Ovary (tissue), 7 donors: ENCODE measurements at regions not wholly inside any gene's neighbourhood (a gene's known extent, or its start where the extent isn't known, plus 50 kb on each side); places are given as distances from the start of the nearest gene placed in this dataset.

ENCODE experiments used
- DNase-seq, 5 donors: peaks; one replicate each; pipeline ENCODE4 v3.0.0-alpha.2; 2019 to 2020
- H3K27ac ChIP-seq, 2 donors: fragments of 200-600 bp; one replicate each; pipeline versions ENCODE4 v1.5.1 to v1.8.0; 2019 to 2022
- H3K27me3 ChIP-seq: fragments of 200-600 bp; one replicate; pipeline ENCODE4 v1.8.0; 2022
- H3K36me3 ChIP-seq: fragments of 200-600 bp; sonication (generic); one replicate; pipeline ENCODE4 v1.5.1; 2019
- H3K4me1 ChIP-seq: one replicate; pipeline ENCODE4 v1.8.1; 2013; ENCODE audit warnings: mild to moderate bottlenecking, moderate library complexity; ENCODE audit not compliant: insufficient read depth
- H3K4me3 ChIP-seq: fragments of 200-600 bp; sonication (generic); one replicate; pipeline ENCODE4 v1.5.1; 2017
- H3K9me3 ChIP-seq, 2 donors: fragments of 200-600 bp in 1 of 2; sonication (generic) in 1 of 2; one replicate each; pipeline versions ENCODE4 v1.5.1 to v1.8.1; 2013 to 2019; ENCODE audit warnings: mild to moderate bottlenecking in 1 of 2, moderate library complexity in 1 of 2
- CTCF ChIP-seq, 3 donors: fragments of 450-650 bp in 2 of 3; fragments of 200-600 bp in 1 of 3; IDR thresholded peaks; one replicate each; pipeline versions ENCODE4 v1.5.1 to v1.8.0; 2016 to 2022; ENCODE audit warnings: antibody characterized with exemption in 3 of 3, mild to moderate bottlenecking in 1 of 3
- EP300 ChIP-seq: sonication (generic); formaldehyde crosslinking; IDR thresholded peaks from one replicate; pipeline ENCODE4 v1.6.1; 2017; ENCODE audit warnings: antibody characterized with exemption
- POLR2A ChIP-seq: fragments of 450-650 bp; IDR thresholded peaks from one replicate; pipeline ENCODE4 v1.6.1; 2017; ENCODE audit warnings: antibody characterized with exemption, mild to moderate bottlenecking, moderate library complexity
- WGBS, 3 donors: extraction: QIAGEN DNeasy Blood & Tissue Kit in 1 of 3; methylation state at CpG; one replicate each; pipeline versions ENCODE4 v1.1.5 to v1.1.7; 2013 to 2017; 5-methylcytosine and 5-hydroxymethylcytosine counted together
- intact Hi-C, 4 donors: fragments of 100-400 bp; cut with DNase I; formaldehyde crosslinking; loops; one replicate each; pipeline versions ENCODE4 v1.11.0 to v1.15.1; 2022 to 2023
- donor health status: DM: no; HTN: no; CAD: no; lungs with moderate emphysema.
- donor health status: DM: no; HTN: no; CAD: no.
- donor health status: Bipolar disorder and iron deficiency.
- donor health status: DM: no; HTN: no; CAD: no.
- donor health status: DM: yes; HTN: yes; CAD: no.

DNA sequence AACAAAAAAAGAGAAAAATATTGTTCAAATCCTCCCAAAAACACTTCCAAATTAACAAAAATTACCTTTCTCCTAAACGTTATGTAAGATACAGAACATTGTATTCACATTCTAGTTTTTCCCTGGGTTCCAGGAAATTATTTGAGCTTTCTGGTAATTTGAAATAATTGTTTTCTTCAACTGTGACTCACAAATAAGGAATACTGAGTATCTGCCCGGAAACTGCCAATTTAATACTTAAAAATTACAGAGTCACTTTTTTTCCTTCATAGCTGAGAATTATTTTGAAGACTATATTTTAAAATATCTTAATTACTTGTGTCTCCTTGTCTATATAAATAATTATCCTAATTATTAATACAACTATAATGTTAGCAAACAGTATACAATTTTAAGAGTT is 709.0 kb upstream of the ARGLU1 start:
- H3K4me1 ChIP-seq = no peaks in the 10 kb centered on the region
- H3K9me3 ChIP-seq = no peaks in the 10 kb centered on the region
- 29 to 38% (median 36%) methylated on average over 2 of the region's 2 CpGs for WGBS, 3 donors
- DNase-seq = no peak
- intact Hi-C loops = no loop called here
- H3K27ac ChIP-seq = no peak overlapping the region
- H3K27me3 ChIP-seq = no peaks in the 10 kb centered on the region
- no peak for TF ChIP-seq CTCF (IDR thresholded peaks at IDR 0.05)
- no peaks in the 10 kb centered on the region for H3K36me3 ChIP-seq
- no peak overlapping the region for H3K4me3 ChIP-seq

DNA sequence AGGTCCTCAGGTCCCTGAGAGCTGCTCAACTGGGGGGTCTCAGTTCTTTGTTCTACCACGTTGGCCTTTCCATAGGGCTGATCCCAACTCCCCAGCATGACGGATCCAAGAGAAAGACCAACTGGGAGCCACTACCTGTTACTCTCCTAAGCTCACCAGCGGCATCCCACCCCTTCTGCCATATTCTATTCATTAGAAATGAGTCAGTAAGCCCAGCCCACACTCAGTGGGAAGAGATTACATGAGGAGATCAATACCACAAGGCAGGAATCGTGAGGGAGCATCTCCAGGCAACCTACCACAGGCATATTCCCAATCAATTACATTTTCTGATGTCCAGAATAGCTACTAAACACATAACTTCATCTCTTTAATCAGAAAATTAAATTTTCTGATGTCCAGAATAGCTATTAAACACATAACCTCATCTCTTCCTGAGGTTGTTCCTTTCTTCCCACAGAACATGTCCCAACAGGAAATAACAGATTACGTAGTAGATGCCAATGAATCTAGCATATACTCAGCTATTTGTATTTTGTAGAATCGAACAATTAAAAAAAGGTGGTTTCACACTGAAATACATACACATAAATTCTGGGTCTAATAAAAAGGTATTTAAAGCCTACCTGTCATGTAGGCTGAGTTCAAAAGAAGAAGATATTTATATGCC is 708.1 kb upstream of the ARGLU1 start:
- Histone ChIP-seq H3K27ac (no peak overlapping the region), H3K9me3 (no peaks in the 10 kb centered on the region), H3K4me3 (no peak overlapping the region), H3K4me1 (no peaks in the 10 kb centered on the region), H3K36me3 (no peaks in the 10 kb centered on the region), H3K27me3 (no peaks in the 10 kb centered on the region)
- WGBS, 3 donors = 83 to 89% (median 89%) methylated on average over 6 of the region's 6 CpGs
- DNase-seq = no peak
- intact Hi-C loops = no loop called here
- TF ChIP-seq EP300 (no peak), POLR2A (no peak), CTCF (IDR thresholded peaks at IDR 0.05) (no peak)

DNA sequence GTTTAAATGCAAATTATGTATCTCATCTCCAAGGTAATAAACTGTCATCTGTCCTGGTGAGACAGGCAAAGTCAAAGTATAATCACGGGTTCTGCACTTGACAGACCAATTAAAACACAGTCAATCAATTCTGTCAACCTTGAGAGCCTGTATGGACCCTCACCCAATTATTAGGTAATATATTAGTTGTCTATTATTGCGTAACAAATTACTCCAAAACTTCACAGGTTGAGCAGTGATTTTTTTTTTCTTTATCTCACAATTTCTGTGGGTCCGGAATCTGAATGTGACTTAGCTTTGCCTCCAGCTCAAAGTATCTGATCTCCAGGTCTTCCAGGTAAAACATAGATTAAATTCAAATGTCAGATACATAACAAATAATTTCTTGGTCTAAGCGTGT is 707.4 kb upstream of the ARGLU1 start:
- Histone ChIP-seq H3K4me1 (no peaks in the 10 kb centered on the region), H3K27me3 (no peaks in the 10 kb centered on the region), H3K4me3 (no peak overlapping the region), H3K27ac (no peak overlapping the region), H3K9me3 (no peaks in the 10 kb centered on the region), H3K36me3 (no peaks in the 10 kb centered on the region)
- 69 to 83% (median 72%) methylated on average over 4 of the region's 4 CpGs for WGBS, 3 donors
- no peak for DNase-seq
- intact Hi-C loops = no loop called here
- no peak for TF ChIP-seq CTCF (IDR thresholded peaks at IDR 0.05)
- TF ChIP-seq EP300 = no peak
- no peak for TF ChIP-seq POLR2A

DNA sequence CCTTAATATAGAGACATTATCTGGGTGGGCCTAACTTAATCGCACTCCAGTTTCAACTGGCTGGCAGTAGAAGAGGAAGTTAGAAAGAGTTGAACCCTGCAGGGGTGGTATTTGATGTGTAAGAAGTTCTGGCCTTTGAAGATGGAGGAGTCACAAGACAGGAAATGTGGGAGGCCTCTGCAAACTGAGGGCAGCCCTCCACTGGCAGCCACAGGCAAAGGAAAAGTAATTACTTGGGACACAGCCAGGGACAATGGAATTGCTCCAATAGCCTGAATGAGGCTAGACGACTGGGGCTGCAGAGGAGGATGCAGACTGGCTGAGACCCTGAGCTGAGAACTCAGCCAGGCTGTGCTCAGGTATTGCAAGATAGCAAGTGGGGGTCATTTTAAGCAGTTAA is 703.3 kb upstream of the ARGLU1 start:
- Histone ChIP-seq H3K27me3 (no peaks in the 10 kb centered on the region), H3K4me3 (no peak overlapping the region), H3K27ac (no peak overlapping the region), H3K36me3 (no peaks in the 10 kb centered on the region), H3K4me1 (no peaks in the 10 kb centered on the region), H3K9me3 (no peaks in the 10 kb centered on the region)
- DNase-seq = no peak
- TF ChIP-seq POLR2A = no peak
- no peak for TF ChIP-seq EP300
- TF ChIP-seq CTCF (IDR thresholded peaks at IDR 0.05) = no peak
- 10 to 16% (median 12%) methylated on average over 2 of the region's 2 CpGs for WGBS, 3 donors
- intact Hi-C loops = no loop called here
